ENCODE measurements at regions not wholly inside any gene's neighbourhood (a gene's known extent, or its start where the extent isn't known, plus 50 kb on each side); places are given as distances from the start of the nearest gene placed in this dataset.

GRCh38 chr2:18924886-18925285, 335.5 kb upstream of the NT5C1B start:
- no peaks in the 10 kb centered on the region for H3K27me3 ChIP-seq
- H3K4me3 ChIP-seq: no peak overlapping the region
- peaks cover 4 to 44% (median 5%) of the 10 kb centered on the region in 3 donors for H3K4me1 ChIP-seq
- H3K27ac ChIP-seq: no peak overlapping the region
- no peak for ATAC-seq
- TF ChIP-seq POLR2AphosphoS5 (IDR thresholded peaks at IDR 0.05) (peak; percentile 46), EP300 (IDR thresholded peaks at IDR 0.05) (no peak)
- no peaks in the 10 kb centered on the region for H3K9me3 ChIP-seq
- WGBS, 2 donors (ENCODE audit: low coverage in 1 of 2): 17 to 36% methylated on average over 1 of the region's 1 CpG
- H3K36me3 ChIP-seq: no peaks in the 10 kb centered on the region

GRCh38 chr2:18924386-18924785, 335.0 kb upstream of the NT5C1B start:
- no peaks in the 10 kb centered on the region for H3K27me3 ChIP-seq
- no peak overlapping the region for H3K27ac ChIP-seq
- H3K4me1 ChIP-seq: peaks cover 4 to 44% (median 5%) of the 10 kb centered on the region in 3 donors
- WGBS, 2 donors (ENCODE audit: low coverage in 1 of 2): 45 to 58% methylated on average over 4 of the region's 4 CpGs
- no peaks in the 10 kb centered on the region for H3K36me3 ChIP-seq
- no peak overlapping the region for H3K4me3 ChIP-seq
- no peak for ATAC-seq
- H3K9me3 ChIP-seq: no peaks in the 10 kb centered on the region
- no peak for TF ChIP-seq POLR2A (IDR thresholded peaks at IDR 0.05)
- TF ChIP-seq POLR2AphosphoS5 (IDR thresholded peaks at IDR 0.05): no peak
- TF ChIP-seq EP300 (IDR thresholded peaks at IDR 0.05): no peak
- TF ChIP-seq CTCF (IDR thresholded peaks at IDR 0.05): no peak

- WGBS, 2 donors (ENCODE audit: low coverage in 1 of 2): no CpG with 5 or more reads among the region's 1 CpG
- no peak overlapping the region for H3K4me3 ChIP-seq
- no peak for TF ChIP-seq EP300 (IDR thresholded peaks at IDR 0.05)
- no peak for TF ChIP-seq POLR2A (IDR thresholded peaks at IDR 0.05)
- no peak for TF ChIP-seq POLR2AphosphoS5 (IDR thresholded peaks at IDR 0.05)
- TF ChIP-seq CTCF (IDR thresholded peaks at IDR 0.05): no peak
Measured at GRCh38 chr2:18922276-18922675, 332.9 kb upstream of the NT5C1B start.

GRCh38 chr2:18918280-18918679, 328.9 kb upstream of the NT5C1B start:
- H3K4me1 ChIP-seq: no peaks in the 10 kb centered on the region
- no peaks in the 10 kb centered on the region for H3K9me3 ChIP-seq
- no peaks in the 10 kb centered on the region for H3K27me3 ChIP-seq
- TF ChIP-seq POLR2AphosphoS5 (IDR thresholded peaks at IDR 0.05): no peak
- TF ChIP-seq POLR2A (IDR thresholded peaks at IDR 0.05): no peak
- TF ChIP-seq CTCF (IDR thresholded peaks at IDR 0.05): no peak
- no peak for TF ChIP-seq EP300 (IDR thresholded peaks at IDR 0.05)
- no peak overlapping the region for H3K4me3 ChIP-seq
- no peaks in the 10 kb centered on the region for H3K36me3 ChIP-seq
- 0 to 30% methylated on average over 1 of the region's 1 CpG for WGBS, 2 donors (ENCODE audit: low coverage in 1 of 2)
- no peak overlapping the region for H3K27ac ChIP-seq
- no peak for ATAC-seq

More at GRCh38 chr2:18922276-18922675, 332.9 kb upstream of the NT5C1B start:
- Histone ChIP-seq H3K4me1 (peaks cover 4 to 32% (median 5%) of the 10 kb centered on the region in 3 donors), H3K27me3 (no peaks in the 10 kb centered on the region), H3K9me3 (no peaks in the 10 kb centered on the region), H3K27ac (no peak overlapping the region), H3K36me3 (no peaks in the 10 kb centered on the region)
- no peak for ATAC-seq

GRCh38 chr2:18915227-18915626, 325.9 kb upstream of the NT5C1B start:
- WGBS, 2 donors (ENCODE audit: low coverage in 1 of 2): 86 to 100% methylated on average over 1 of the region's 1 CpG
- no peak overlapping the region for H3K4me3 ChIP-seq
- H3K27ac ChIP-seq: no peak overlapping the region
- no peaks in the 10 kb centered on the region for H3K36me3 ChIP-seq
- H3K9me3 ChIP-seq: no peaks in the 10 kb centered on the region
- H3K4me1 ChIP-seq: peaks cover 0 to 11% (median 0%) of the 10 kb centered on the region in 3 donors
- no peaks in the 10 kb centered on the region for H3K27me3 ChIP-seq
- no peak for ATAC-seq
- TF ChIP-seq EP300 (IDR thresholded peaks at IDR 0.05) (no peak), CTCF (IDR thresholded peaks at IDR 0.05) (no peak), POLR2A (IDR thresholded peaks at IDR 0.05) (no peak), POLR2AphosphoS5 (IDR thresholded peaks at IDR 0.05) (no peak)

Data from gastroesophageal sphincter (tissue), 4 donors.